Panc1 (cell line): ENCODE measurements at regions not wholly inside any gene's neighbourhood (a gene's known extent, or its start where the extent isn't known, plus 50 kb on each side); places are given as distances from the start of the nearest gene placed in this dataset.

Experiments
- ATAC-seq: fragments of 200-7000 bp; cut with Tn5 transposase; 2 replicates; pipeline ENCODE4 v1.9.1; 2020; ENCODE audit warnings: mild to moderate bottlenecking, moderate library complexity
- BruUV-seq: library from RNA; stranded (reverse); fragments of 400-500 nt; replicated peaks from 2 replicates; lab custom pipeline; 2021; lab: Mats Ljungman, UMichigan
- CTCF ChIA-PET: fragments of 300-600 bp; sonication (Branson Sonifier 250); formaldehyde crosslinking; loops from one replicate; lab custom pipeline; 2022; ENCODE audit warnings: antibody characterized with exemption; lab: Charles Lee
- POLR2A ChIA-PET: fragments of 300-600 bp; sonication (Branson Sonifier 250); formaldehyde crosslinking; loops from one replicate; lab custom pipeline; 2022; ENCODE audit warnings: antibody characterized with exemption; lab: Charles Lee
- DNase-seq: peaks from one replicate; pipeline ENCODE4 v3.0.0-alpha.2; 2010; ENCODE audit warnings: low read depth, low spot score
- H3K27ac ChIP-seq: 2 replicates; pipeline ENCODE4 v1.5.1; 2011; ENCODE audit warnings: mild to moderate bottlenecking, low read length, inconsistent platforms
- H3K27me3 ChIP-seq: fragments of 200-500 bp; sonication (Bioruptor generic); 2 replicates; pipeline ENCODE4 v1.6.0; 2014; ENCODE audit warnings: low read length, inconsistent platforms; ENCODE audit not compliant: control insufficient read depth, insufficient read depth
- H3K36me3 ChIP-seq: fragments of 200-500 bp; sonication (Bioruptor generic); 2 replicates; pipeline ENCODE4 v1.5.1; 2014; ENCODE audit warnings: inconsistent platforms, mild to moderate bottlenecking, low read length, moderate library complexity; ENCODE audit not compliant: control insufficient read depth, insufficient read depth
- H3K4me1 ChIP-seq: 2 replicates; pipeline ENCODE4 v1.5.1; 2011; ENCODE audit warnings: inconsistent platforms, mild to moderate bottlenecking, low read length, moderate library complexity; ENCODE audit not compliant: control insufficient read depth, insufficient read depth
- H3K4me3 ChIP-seq, 2 experiments: 2 replicates each; pipeline ENCODE4 v1.5.1; 2011 to 2012; ENCODE audit warnings: low read depth in 2 of 2, low read length in 2 of 2, mild to moderate bottlenecking in 2 of 2, inconsistent platforms in 1 of 2, moderate library complexity in 1 of 2
- H3K9me3 ChIP-seq: fragments of 200-500 bp; sonication (Bioruptor generic); 2 replicates; pipeline ENCODE4 v1.5.1; 2014; ENCODE audit warnings: low read depth, mild to moderate bottlenecking, inconsistent platforms, low read length, moderate library complexity; ENCODE audit not compliant: control insufficient read depth, insufficient read depth
- CTCF ChIP-seq: fragments of 450-650 bp; IDR thresholded peaks from 2 replicates; pipeline ENCODE4 v1.5.1; 2017; ENCODE audit warnings: mild to moderate bottlenecking
- POLR2AphosphoS5 ChIP-seq: IDR thresholded peaks from 2 replicates; pipeline ENCODE4 v1.6.1; 2012; ENCODE audit warnings: mild to moderate bottlenecking, low read depth, low read length, moderate library complexity
- SIN3A ChIP-seq: IDR thresholded peaks from 2 replicates; pipeline ENCODE4 v1.6.1; 2012; ENCODE audit warnings: low read depth, mild to moderate bottlenecking, low read length, moderate library complexity, borderline replicate concordance; ENCODE audit not compliant: insufficient read depth
- TCF7L2 ChIP-seq: IDR thresholded peaks from 2 replicates; pipeline ENCODE4 v1.6.1; 2011; ENCODE audit warnings: mild to moderate bottlenecking, low read depth, low read length, inconsistent platforms
- in situ Hi-C: cut with HindIII; loops from 2 replicates; pipeline ENCODE4 v1.10.0; 2016; ENCODE audit warnings: low sequenced_read_pairs, low pct_unique_long_range_greater_than_20kb
- intact Hi-C: fragments of 100-400 bp; cut with micrococcal nuclease; formaldehyde crosslinking; loops from one replicate; pipeline ENCODE4 v1.10.0; 2022; ENCODE audit not compliant: unreplicated experiment
- TF ChIP-seq, protein P1 (sequence below), 2 experiments: IDR thresholded peaks; 2 replicates each; pipeline ENCODE4 v1.6.1; 2011 to 2012; ENCODE audit warnings: low read depth in 2 of 2, control low read depth in 1 of 2, low read length in 1 of 2, mild to moderate bottlenecking in 1 of 2, moderate library complexity in 1 of 2; ENCODE audit not compliant: insufficient read depth in 1 of 2

- intact Hi-C loops = no loop called here
- ATAC-seq = no peak
Observed at GRCh38 chr14:54343272-54344121, 53.3 kb upstream of the CDKN3 start.

GRCh38 chr14:54344445-54344844 is 52.4 kb upstream of the CDKN3 start:
- ATAC-seq (no peak), DNase-seq (no peak)
- in situ Hi-C loops = no loop called here
- TF ChIP-seq, protein P1, sequence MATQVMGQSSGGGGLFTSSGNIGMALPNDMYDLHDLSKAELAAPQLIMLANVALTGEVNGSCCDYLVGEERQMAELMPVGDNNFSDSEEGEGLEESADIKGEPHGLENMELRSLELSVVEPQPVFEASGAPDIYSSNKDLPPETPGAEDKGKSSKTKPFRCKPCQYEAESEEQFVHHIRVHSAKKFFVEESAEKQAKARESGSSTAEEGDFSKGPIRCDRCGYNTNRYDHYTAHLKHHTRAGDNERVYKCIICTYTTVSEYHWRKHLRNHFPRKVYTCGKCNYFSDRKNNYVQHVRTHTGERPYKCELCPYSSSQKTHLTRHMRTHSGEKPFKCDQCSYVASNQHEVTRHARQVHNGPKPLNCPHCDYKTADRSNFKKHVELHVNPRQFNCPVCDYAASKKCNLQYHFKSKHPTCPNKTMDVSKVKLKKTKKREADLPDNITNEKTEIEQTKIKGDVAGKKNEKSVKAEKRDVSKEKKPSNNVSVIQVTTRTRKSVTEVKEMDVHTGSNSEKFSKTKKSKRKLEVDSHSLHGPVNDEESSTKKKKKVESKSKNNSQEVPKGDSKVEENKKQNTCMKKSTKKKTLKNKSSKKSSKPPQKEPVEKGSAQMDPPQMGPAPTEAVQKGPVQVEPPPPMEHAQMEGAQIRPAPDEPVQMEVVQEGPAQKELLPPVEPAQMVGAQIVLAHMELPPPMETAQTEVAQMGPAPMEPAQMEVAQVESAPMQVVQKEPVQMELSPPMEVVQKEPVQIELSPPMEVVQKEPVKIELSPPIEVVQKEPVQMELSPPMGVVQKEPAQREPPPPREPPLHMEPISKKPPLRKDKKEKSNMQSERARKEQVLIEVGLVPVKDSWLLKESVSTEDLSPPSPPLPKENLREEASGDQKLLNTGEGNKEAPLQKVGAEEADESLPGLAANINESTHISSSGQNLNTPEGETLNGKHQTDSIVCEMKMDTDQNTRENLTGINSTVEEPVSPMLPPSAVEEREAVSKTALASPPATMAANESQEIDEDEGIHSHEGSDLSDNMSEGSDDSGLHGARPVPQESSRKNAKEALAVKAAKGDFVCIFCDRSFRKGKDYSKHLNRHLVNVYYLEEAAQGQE (IDR thresholded peaks at IDR 0.05; ENCODE audit: insufficient read depth in 1 of 2, low read depth in 2 of 2, low read length in 1 of 2) = no peak
- TF ChIP-seq SIN3A (no peak), POLR2AphosphoS5 (no peak), CTCF (no peak), TCF7L2 (no peak)
- Histone ChIP-seq H3K9me3 (no peaks in the 10 kb centered on the region), H3K36me3 (no peaks in the 10 kb centered on the region), H3K4me1 (no peaks in the 10 kb centered on the region), H3K4me3 (no peak overlapping the region), H3K27me3 (no peaks in the 10 kb centered on the region), H3K27ac (no peak overlapping the region)
- CTCF ChIA-PET = no interaction called here
- intact Hi-C loops = no loop called here
- POLR2A ChIA-PET = no interaction called here
- BruUV-seq = no TSS peak

More at GRCh38 chr14:54343272-54344121, 53.3 kb upstream of the CDKN3 start:
- ChIA-PET CTCF (no interaction called here), POLR2A (interaction anchor here (0.6 kb wide), 2 partner anchors 994 to 1652 kb away, joined by 3 to 6 read pairs; no protein-coding TSS in a partner anchor)
- no peak for DNase-seq
- no peak overlapping the region for H3K27ac ChIP-seq
- H3K9me3 ChIP-seq = no peaks in the 10 kb centered on the region
- H3K27me3 ChIP-seq = no peaks in the 10 kb centered on the region
- TF ChIP-seq, protein P1 (IDR thresholded peaks at IDR 0.05; ENCODE audit: insufficient read depth in 1 of 2, low read depth in 2 of 2, low read length in 1 of 2) = no peak
- TF ChIP-seq SIN3A (no peak), CTCF (no peak), POLR2AphosphoS5 (no peak), TCF7L2 (no peak)
- in situ Hi-C loops = no loop called here
- no TSS peak for BruUV-seq
- no peaks in the 10 kb centered on the region for H3K4me1 ChIP-seq
- no peak overlapping the region for H3K4me3 ChIP-seq
- no peaks in the 10 kb centered on the region for H3K36me3 ChIP-seq
